Small intestine (tissue), 7 donors: ENCODE measurements at regions not wholly inside any gene's neighbourhood (a gene's known extent, or its start where the extent isn't known, plus 50 kb on each side); places are given as distances from the start of the nearest gene placed in this dataset.

Experiments
- DNase-seq, 2 donors: peaks; one replicate each; pipeline versions ENCODE4 v3.0.0 to v3.0.0-alpha.2; 2013
- FAIRE-seq: peaks from 2 replicates; lab custom pipeline; 2012; peaks lifted over from hg19 to GRCh38; lab: Jason Lieb, UNC
- H3K27ac ChIP-seq, 3 donors: one replicate each; pipeline ENCODE4 v1.5.1; 2013; ENCODE audit warnings: low read length in 2 of 3, mild to moderate bottlenecking in 2 of 3, control low read depth in 1 of 3, inconsistent platforms in 1 of 3, low read depth in 1 of 3, moderate library complexity in 1 of 3
- H3K27me3 ChIP-seq, 3 donors: one replicate each; pipeline ENCODE4 v1.6.1; 2013; ENCODE audit warnings: low read length in 3 of 3, inconsistent platforms in 1 of 3; ENCODE audit not compliant: control insufficient read depth in 3 of 3, insufficient read depth in 3 of 3
- H3K36me3 ChIP-seq, 3 donors: one replicate each; pipeline ENCODE4 v1.6.1; 2013; ENCODE audit warnings: low read length in 3 of 3, inconsistent platforms in 1 of 3, low read depth in 1 of 3, mild to moderate bottlenecking in 1 of 3, moderate library complexity in 1 of 3; ENCODE audit not compliant: control insufficient read depth in 3 of 3, insufficient read depth in 2 of 3
- H3K4me1 ChIP-seq, 3 donors: one replicate each; pipeline ENCODE4 v1.6.1; 2013; ENCODE audit warnings: low read length in 2 of 3, inconsistent platforms in 1 of 3, low read depth in 1 of 3, mild to moderate bottlenecking in 1 of 3, moderate library complexity in 1 of 3; ENCODE audit not compliant: control insufficient read depth in 3 of 3, insufficient read depth in 2 of 3
- H3K4me3 ChIP-seq, 3 donors: one replicate each; pipeline ENCODE4 v1.5.1; 2013; ENCODE audit warnings: low read length in 3 of 3, control low read depth in 1 of 3, inconsistent platforms in 1 of 3, low read depth in 1 of 3, mild to moderate bottlenecking in 1 of 3, moderate library complexity in 1 of 3
- H3K9me3 ChIP-seq, 2 donors: one replicate each; pipeline ENCODE4 v1.6.1; 2013; ENCODE audit warnings: low read depth in 1 of 2, low read length in 1 of 2; ENCODE audit not compliant: control insufficient read depth in 2 of 2, insufficient read depth in 1 of 2
- WGBS, 3 donors: extraction: QIAGEN DNeasy Blood & Tissue Kit; methylation state at CpG; one replicate each; pipeline ENCODE4 v1.1.7; 2013; 5-methylcytosine and 5-hydroxymethylcytosine counted together
- donor health status: healthy with polysubstance abuse.
- donor health status: control.
- donor health status: control.
- donor health status: Bipolar disorder and iron deficiency.
- donor health status: healthy.

GRCh38 chr1:37286881-37287280 lies 187.5 kb upstream of the ZC3H12A start:
- no peak for DNase-seq
- Histone ChIP-seq H3K4me1 (no peaks in the 10 kb centered on the region), H3K27ac (no peak overlapping the region), H3K4me3 (no peak overlapping the region), H3K36me3 (no peaks in the 10 kb centered on the region), H3K27me3 (peaks cover 0 to 6% (median 0%) of the 10 kb centered on the region in 3 donors), H3K9me3 (no peaks in the 10 kb centered on the region)
- 78 to 90% (median 83%) methylated on average over 4 of the region's 4 CpGs for WGBS, 3 donors
- no peak for FAIRE-seq

DNA sequence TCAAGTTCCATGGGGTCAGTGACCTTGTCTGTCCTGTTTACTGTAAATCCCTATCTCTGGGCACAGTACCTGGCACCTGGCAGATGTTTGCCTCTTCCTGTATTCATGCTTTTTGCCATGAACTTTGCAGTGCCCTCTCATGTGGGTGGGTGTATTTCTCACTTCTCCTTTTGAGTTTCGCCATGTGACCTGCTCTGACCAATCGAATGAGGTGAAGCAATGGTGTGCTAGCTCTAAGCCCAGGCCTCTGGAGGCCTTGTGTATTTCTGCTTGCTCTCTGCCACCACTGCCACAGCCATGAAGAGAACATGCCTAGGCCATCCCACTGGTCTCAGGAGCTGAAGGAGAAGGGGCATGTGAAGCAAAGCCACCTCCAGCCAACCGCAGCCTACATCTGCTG lies 185.5 kb upstream of the ZC3H12A start:
- Histone ChIP-seq H3K36me3 (no peaks in the 10 kb centered on the region), H3K4me1 (no peaks in the 10 kb centered on the region), H3K4me3 (no peak overlapping the region), H3K9me3 (no peaks in the 10 kb centered on the region), H3K27me3 (peaks cover 0 to 6% (median 0%) of the 10 kb centered on the region in 3 donors), H3K27ac (peak overlapping the region in 1 of 3 donors; percentile 56)
- 78 to 91% (median 87%) methylated on average over 3 of the region's 3 CpGs for WGBS, 3 donors
- no peak for DNase-seq
- FAIRE-seq, result no peak

DNA sequence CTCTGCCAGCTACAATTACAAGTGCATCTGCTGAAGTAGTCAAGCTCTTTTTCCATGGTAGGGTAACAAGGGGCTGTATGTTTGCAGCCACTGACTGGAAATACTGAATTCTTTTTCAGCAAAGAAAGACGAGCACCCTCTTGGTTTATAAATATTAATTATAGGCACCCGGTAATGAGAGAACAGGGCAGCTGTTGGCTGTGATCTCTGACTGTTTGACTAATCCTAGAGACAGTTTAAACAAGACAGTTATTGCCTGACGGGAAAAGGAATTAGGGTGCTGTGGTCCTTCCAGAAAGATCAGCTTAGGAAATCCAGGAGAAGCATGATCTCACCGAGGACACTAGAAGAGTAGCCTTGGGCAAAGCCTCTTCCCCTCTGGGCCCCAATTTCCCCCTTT lies 183.7 kb upstream of the ZC3H12A start:
- Histone ChIP-seq H3K9me3 (no peaks in the 10 kb centered on the region), H3K36me3 (no peaks in the 10 kb centered on the region), H3K4me3 (no peak overlapping the region), H3K27me3 (peaks cover 0 to 7% (median 0%) of the 10 kb centered on the region in 3 donors), H3K27ac (no peak overlapping the region), H3K4me1 (no peaks in the 10 kb centered on the region)
- FAIRE-seq (no peak), DNase-seq (no peak)
- 36 to 41% (median 40%) methylated on average over 4 of the region's 4 CpGs for WGBS, 3 donors

DNA sequence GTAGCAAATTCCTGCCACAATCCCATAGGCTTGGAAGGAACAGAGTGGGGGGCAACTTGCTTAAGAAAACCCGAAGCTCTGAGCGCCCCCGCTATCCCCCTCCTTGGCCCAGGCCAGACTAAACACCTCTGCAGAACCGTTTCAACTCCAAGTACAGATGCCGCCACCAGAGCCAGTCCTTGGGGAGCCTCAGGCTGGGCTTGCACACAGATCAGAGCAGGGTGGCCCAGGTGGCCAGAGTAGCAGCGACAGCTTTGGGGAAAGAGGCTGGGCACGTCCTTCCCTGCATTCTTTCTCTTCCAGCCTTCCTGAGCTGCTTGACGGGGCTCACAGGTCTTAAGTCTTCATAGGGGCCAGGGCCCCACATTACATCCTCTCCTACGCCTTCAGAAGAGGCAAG lies 181.6 kb upstream of the ZC3H12A start:
- no peak overlapping the region for H3K4me3 ChIP-seq
- no peak overlapping the region for H3K27ac ChIP-seq
- H3K36me3 ChIP-seq, result no peaks in the 10 kb centered on the region
- DNase-seq (no peak), FAIRE-seq (no peak)
- no peaks in the 10 kb centered on the region for H3K4me1 ChIP-seq
- no peaks in the 10 kb centered on the region for H3K9me3 ChIP-seq
- peaks cover 0 to 8% (median 0%) of the 10 kb centered on the region in 3 donors for H3K27me3 ChIP-seq
- WGBS, 3 donors, result 53 to 65% (median 64%) methylated on average over 9 of the region's 9 CpGs

DNA sequence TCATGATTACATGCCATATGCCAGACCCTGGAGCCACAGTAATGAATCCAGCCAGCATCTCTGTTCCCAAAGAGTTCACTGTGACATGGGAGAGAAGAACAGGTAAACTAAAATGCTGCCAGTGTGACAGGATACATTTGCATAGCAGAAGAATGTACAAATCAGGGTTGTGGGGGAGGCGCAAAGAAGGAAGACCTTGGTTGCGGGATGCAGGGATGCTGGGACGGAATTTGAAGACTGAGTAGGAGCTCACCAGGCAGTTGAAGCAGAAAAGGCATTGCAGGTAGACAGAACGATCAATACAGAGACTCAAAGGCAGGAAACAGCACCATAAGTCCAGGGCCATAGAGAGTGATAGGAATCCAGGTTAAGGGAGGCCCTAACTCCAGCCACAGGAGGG lies 180.3 kb upstream of the ZC3H12A start:
- Histone ChIP-seq H3K27me3 (peaks cover 0 to 8% (median 0%) of the 10 kb centered on the region in 3 donors), H3K4me1 (no peaks in the 10 kb centered on the region), H3K4me3 (no peak overlapping the region), H3K27ac (no peak overlapping the region), H3K9me3 (no peaks in the 10 kb centered on the region), H3K36me3 (no peaks in the 10 kb centered on the region)
- FAIRE-seq (no peak), DNase-seq (no peak)
- WGBS, 3 donors, result 55 to 75% (median 62%) methylated on average over 4 of the region's 4 CpGs

DNA sequence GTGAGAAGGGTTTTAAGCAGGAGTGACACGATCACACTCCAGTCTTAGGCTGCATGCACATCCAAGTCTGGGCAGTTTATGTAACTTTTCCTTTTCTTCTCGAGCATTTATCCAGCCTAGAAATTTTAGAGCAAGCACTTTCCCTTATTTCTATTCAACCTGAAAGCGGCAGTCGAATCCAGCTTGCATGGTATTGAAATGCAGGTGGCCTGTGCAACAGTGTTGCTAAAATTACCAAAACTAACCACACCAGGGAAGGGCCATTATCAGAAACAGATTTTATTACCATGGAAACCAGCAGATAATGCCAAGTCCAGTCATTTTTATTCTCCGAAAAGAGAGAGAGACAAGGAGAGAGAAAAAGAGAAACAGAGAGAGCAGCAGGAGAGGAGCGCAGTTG lies 179.9 kb upstream of the ZC3H12A start:
- Histone ChIP-seq H3K27me3 (peaks cover 0 to 8% (median 0%) of the 10 kb centered on the region in 3 donors), H3K9me3 (no peaks in the 10 kb centered on the region), H3K4me3 (no peak overlapping the region), H3K36me3 (no peaks in the 10 kb centered on the region), H3K4me1 (no peaks in the 10 kb centered on the region), H3K27ac (no peak overlapping the region)
- DNase-seq (no peak), FAIRE-seq (no peak)
- 58 to 64% (median 63%) methylated on average over 6 of the region's 6 CpGs for WGBS, 3 donors

GRCh38 chr1:37298769-37299168 lies 175.6 kb upstream of the ZC3H12A start:
- Histone ChIP-seq H3K4me3 (no peak overlapping the region), H3K36me3 (no peaks in the 10 kb centered on the region), H3K27me3 (peaks cover 0 to 2% (median 0%) of the 10 kb centered on the region in 3 donors), H3K27ac (no peak overlapping the region), H3K9me3 (no peaks in the 10 kb centered on the region), H3K4me1 (no peaks in the 10 kb centered on the region)
- DNase-seq (no peak), FAIRE-seq (no peak)
- 49 to 61% (median 51%) methylated on average over 6 of the region's 6 CpGs for WGBS, 3 donors

GRCh38 chr1:37299216-37299615 lies 175.2 kb upstream of the ZC3H12A start:
- WGBS, 3 donors, result 72 to 84% (median 81%) methylated on average over 5 of the region's 5 CpGs
- H3K9me3 ChIP-seq, result no peaks in the 10 kb centered on the region
- FAIRE-seq, result no peak
- no peaks in the 10 kb centered on the region for H3K4me1 ChIP-seq
- DNase-seq, result no peak
- H3K27ac ChIP-seq, result no peak overlapping the region
- peaks cover 0 to 2% (median 0%) of the 10 kb centered on the region in 3 donors for H3K27me3 ChIP-seq
- H3K36me3 ChIP-seq, result no peaks in the 10 kb centered on the region
- no peak overlapping the region for H3K4me3 ChIP-seq

- Histone ChIP-seq H3K4me3 (no peak overlapping the region), H3K9me3 (no peaks in the 10 kb centered on the region), H3K27me3 (peaks cover 0 to 3% (median 0%) of the 10 kb centered on the region in 3 donors), H3K36me3 (no peaks in the 10 kb centered on the region), H3K27ac (no peak overlapping the region), H3K4me1 (no peaks in the 10 kb centered on the region)
- WGBS, 3 donors, result 53 to 57% (median 56%) methylated on average over 3 of the region's 3 CpGs
- FAIRE-seq (no peak), DNase-seq (no peak)
These were observed 170.4 kb upstream of the ZC3H12A start for GRCh38 chr1:37303884-37304574.
